ENCODE measurements at regions not wholly inside any gene's neighbourhood (a gene's known extent, or its start where the extent isn't known, plus 50 kb on each side); places are given as distances from the start of the nearest gene placed in this dataset.

DNA sequence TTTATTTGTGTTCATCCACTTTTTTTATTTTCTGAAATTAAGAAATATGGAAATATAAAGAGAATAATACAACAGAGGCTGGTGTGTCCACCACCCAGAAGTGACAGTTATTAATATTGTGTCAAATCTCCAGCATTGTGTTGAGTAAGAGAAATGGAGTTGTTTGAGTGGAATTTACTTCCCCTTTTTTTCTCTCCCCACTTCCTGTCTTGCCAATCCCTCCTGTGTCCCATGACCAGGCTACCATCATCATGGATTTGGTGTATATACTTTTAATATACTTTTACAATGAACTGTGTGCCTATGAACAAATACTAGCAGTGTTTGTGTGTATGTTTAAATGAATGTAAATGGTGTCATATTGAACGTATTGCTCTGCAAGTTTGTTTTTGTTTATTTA is 276.9 kb upstream of the SKOR2 start:
- H3K27me3 ChIP-seq (ENCODE audit: control insufficient read depth in 2 of 2, insufficient read depth in 2 of 2, low read length in 2 of 2): no peaks in the 10 kb centered on the region
- H3K4me3 ChIP-seq (replicated peaks in 1 of 3; ENCODE audit: insufficient read depth in 1 of 3, low read depth in 1 of 3, low read length in 3 of 3): no peak overlapping the region
- no peak overlapping the region for H2AFZ ChIP-seq (ENCODE audit: low read depth, low read length)
- H3K79me2 ChIP-seq (ENCODE audit: control insufficient read depth, insufficient read depth, low read length): no peaks in the 10 kb centered on the region
- dilution Hi-C loops (cut with MboI; ENCODE audit: extremely low pct_ligation_motif_present, low sequenced_read_pairs) (no loop called here), intact Hi-C loops (cut with micrococcal nuclease) (no loop called here)
- no peak overlapping the region for H3K4me2 ChIP-seq (ENCODE audit: insufficient read depth, low read length)
- no peaks in the 10 kb centered on the region for H3K9me3 ChIP-seq (replicated peaks; ENCODE audit: control insufficient read depth, insufficient read depth, low read length)
- TF ChIP-seq FOS (IDR thresholded peaks at IDR 0.05; ENCODE audit: borderline replicate concordance, insufficient read depth, low read length) (no peak), EZH2 (IDR thresholded peaks at IDR 0.05; ENCODE audit: borderline replicate concordance, low read depth, low read length, severe bottlenecking) (no peak), GATA2 (IDR thresholded peaks at IDR 0.05; ENCODE audit: insufficient read depth, insufficient read length, low read depth, low read length) (no peak), POLR2A (IDR thresholded peaks at IDR 0.05; ENCODE audit: low read depth, low read length) (no peak), MYC (IDR thresholded peaks at IDR 0.05; ENCODE audit: low read depth, low read length) (no peak), POLR2AphosphoS5 (IDR thresholded peaks at IDR 0.05; ENCODE audit: insufficient read depth, low read depth, low read length) (no peak), JUN (IDR thresholded peaks at IDR 0.05; ENCODE audit: borderline replicate concordance, insufficient read depth, insufficient read length, low read depth) (no peak)
- TF ChIP-seq, protein P1, sequence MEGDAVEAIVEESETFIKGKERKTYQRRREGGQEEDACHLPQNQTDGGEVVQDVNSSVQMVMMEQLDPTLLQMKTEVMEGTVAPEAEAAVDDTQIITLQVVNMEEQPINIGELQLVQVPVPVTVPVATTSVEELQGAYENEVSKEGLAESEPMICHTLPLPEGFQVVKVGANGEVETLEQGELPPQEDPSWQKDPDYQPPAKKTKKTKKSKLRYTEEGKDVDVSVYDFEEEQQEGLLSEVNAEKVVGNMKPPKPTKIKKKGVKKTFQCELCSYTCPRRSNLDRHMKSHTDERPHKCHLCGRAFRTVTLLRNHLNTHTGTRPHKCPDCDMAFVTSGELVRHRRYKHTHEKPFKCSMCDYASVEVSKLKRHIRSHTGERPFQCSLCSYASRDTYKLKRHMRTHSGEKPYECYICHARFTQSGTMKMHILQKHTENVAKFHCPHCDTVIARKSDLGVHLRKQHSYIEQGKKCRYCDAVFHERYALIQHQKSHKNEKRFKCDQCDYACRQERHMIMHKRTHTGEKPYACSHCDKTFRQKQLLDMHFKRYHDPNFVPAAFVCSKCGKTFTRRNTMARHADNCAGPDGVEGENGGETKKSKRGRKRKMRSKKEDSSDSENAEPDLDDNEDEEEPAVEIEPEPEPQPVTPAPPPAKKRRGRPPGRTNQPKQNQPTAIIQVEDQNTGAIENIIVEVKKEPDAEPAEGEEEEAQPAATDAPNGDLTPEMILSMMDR (IDR thresholded peaks at IDR 0.05; ENCODE audit: extremely low read depth in 1 of 2, insufficient read depth in 1 of 2, low read depth in 1 of 2, low read length in 2 of 2): no peak
- TF ChIP-seq, protein P2, sequence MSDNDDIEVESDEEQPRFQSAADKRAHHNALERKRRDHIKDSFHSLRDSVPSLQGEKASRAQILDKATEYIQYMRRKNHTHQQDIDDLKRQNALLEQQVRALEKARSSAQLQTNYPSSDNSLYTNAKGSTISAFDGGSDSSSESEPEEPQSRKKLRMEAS (IDR thresholded peaks at IDR 0.05; ENCODE audit: insufficient read depth, insufficient read length): no peak
- DNase-seq (ENCODE audit: low read depth, low spot score) (no peak), FAIRE-seq (no peak)
- POLR2A ChIA-PET: no interaction called here
- H3K9me1 ChIP-seq (replicated peaks; ENCODE audit: control insufficient read depth, extremely low read depth, insufficient read depth, low read length): no peaks in the 10 kb centered on the region
- no peaks in the 10 kb centered on the region for H4K20me1 ChIP-seq (replicated peaks; ENCODE audit: control insufficient read depth, extremely low read depth, insufficient read depth, low read length)
- CTCF ChIA-PET: no interaction called here
- BruUV-seq (replicated peaks): no TSS peak
- no peak overlapping the region for H3K27ac ChIP-seq (ENCODE audit: insufficient read depth, low read depth, low read length)
- H3K9ac ChIP-seq (replicated peaks; ENCODE audit: extremely low read depth, insufficient read depth, low read length): no peak overlapping the region
- no peaks in the 10 kb centered on the region for H3K36me3 ChIP-seq (ENCODE audit: control insufficient read depth in 2 of 2, extremely low read depth in 1 of 2, insufficient read depth in 2 of 2, low read length in 2 of 2)
- H3K4me1 ChIP-seq (ENCODE audit: control insufficient read depth, extremely low read depth, insufficient read depth, low read length): no peaks in the 10 kb centered on the region
